HUES48 (cell line): ENCODE measurements at regions not wholly inside any gene's neighbourhood (a gene's known extent, or its start where the extent isn't known, plus 50 kb on each side); places are given as distances from the start of the nearest gene placed in this dataset.
"Not testable (repeated sequence)": the region's sequence is repeated elsewhere in the genome, so short reads cannot be mapped to it uniquely, and the experiment has no call there.

Experiments
- H3K27ac ChIP-seq: one replicate; pipeline ENCODE4 v1.7.0; 2013; ENCODE audit warnings: low read depth, low read length, inconsistent platforms
- H3K27me3 ChIP-seq: 2 replicates; pipeline ENCODE4 v1.6.1; 2013; ENCODE audit warnings: mild to moderate bottlenecking, low read length; ENCODE audit not compliant: control insufficient read depth, insufficient read depth
- H3K36me3 ChIP-seq: 2 replicates; pipeline ENCODE4 v1.6.1; 2013; ENCODE audit warnings: low read length; ENCODE audit not compliant: control insufficient read depth, insufficient read depth
- H3K4me1 ChIP-seq: 2 replicates; pipeline ENCODE4 v1.6.1; 2013; ENCODE audit warnings: mild to moderate bottlenecking, low read length; ENCODE audit not compliant: control insufficient read depth, insufficient read depth
- H3K4me3 ChIP-seq: 2 replicates; pipeline ENCODE4 v1.5.1; 2013; ENCODE audit warnings: mild to moderate bottlenecking, low read depth, low read length
- H3K9ac ChIP-seq: 2 replicates; pipeline ENCODE4 v1.6.1; 2013; ENCODE audit warnings: mild to moderate bottlenecking, low read depth, low read length, moderate library complexity
- H3K9me3 ChIP-seq: 2 replicates; pipeline ENCODE4 v1.6.1; 2013; ENCODE audit warnings: low read length; ENCODE audit not compliant: control insufficient read depth, insufficient read depth

GRCh38 chr7:35970458-35970857 lies 169.6 kb downstream of the SEPTIN7 start:
- Histone ChIP-seq H3K27me3 (no peaks in the 10 kb centered on the region), H3K9ac (no peak overlapping the region), H3K4me3 (no peak overlapping the region), H3K36me3 (no peaks in the 10 kb centered on the region), H3K27ac (no peak overlapping the region), H3K9me3 (no peaks in the 10 kb centered on the region), H3K4me1 (no peaks in the 10 kb centered on the region)

GRCh38 chr7:35971133-35971891 lies 170.5 kb downstream of the SEPTIN7 start:
- Histone ChIP-seq H3K27me3 (no peaks in the 10 kb centered on the region), H3K36me3 (no peaks in the 10 kb centered on the region), H3K27ac (no peak overlapping the region), H3K4me3 (no peak overlapping the region), H3K9me3 (no peaks in the 10 kb centered on the region), H3K4me1 (no peaks in the 10 kb centered on the region), H3K9ac (no peak overlapping the region)

- H3K27me3 ChIP-seq = no peaks in the 10 kb centered on the region
- peaks cover 14% of the 10 kb centered on the region for H3K4me1 ChIP-seq
- H3K9me3 ChIP-seq = no peaks in the 10 kb centered on the region
- no peaks in the 10 kb centered on the region for H3K36me3 ChIP-seq
- no peak overlapping the region for H3K4me3 ChIP-seq
- H3K9ac ChIP-seq = no peak overlapping the region
- H3K27ac ChIP-seq = no peak overlapping the region
These were observed 175.1 kb downstream of the SEPTIN7 start for GRCh38 chr7:35975851-35976454.

GRCh38 chr7:35978816-35979640 lies 174.0 kb upstream of the EEPD1 start:
- not testable (repeated sequence) for H3K9ac ChIP-seq, H3K27ac ChIP-seq

GRCh38 chr7:35982600-35982999 lies 170.5 kb upstream of the EEPD1 start:
- Histone ChIP-seq H3K27ac (no peak overlapping the region), H3K4me3 (no peak overlapping the region), H3K9me3 (no peaks in the 10 kb centered on the region), H3K9ac (no peak overlapping the region), H3K27me3 (no peaks in the 10 kb centered on the region), H3K4me1 (peaks cover 18% of the 10 kb centered on the region), H3K36me3 (no peaks in the 10 kb centered on the region)

More at GRCh38 chr7:35978816-35979640, 174.0 kb upstream of the EEPD1 start:
- not testable (repeated sequence) for H3K36me3 ChIP-seq, H3K9me3 ChIP-seq, H3K4me3 ChIP-seq, H3K27me3 ChIP-seq
- peaks cover 14% of the 10 kb centered on the region for H3K4me1 ChIP-seq

- Histone ChIP-seq H3K9ac (no peak overlapping the region), H3K27me3 (no peaks in the 10 kb centered on the region), H3K4me3 (no peak overlapping the region), H3K4me1 (peaks cover 15% of the 10 kb centered on the region), H3K9me3 (no peaks in the 10 kb centered on the region), H3K36me3 (no peaks in the 10 kb centered on the region), H3K27ac (no peak overlapping the region)
These were observed 169.4 kb upstream of the EEPD1 start for GRCh38 chr7:35983626-35984025.

- no peak overlapping the region for H3K27ac ChIP-seq
- no peak overlapping the region for H3K4me3 ChIP-seq
- no peaks in the 10 kb centered on the region for H3K36me3 ChIP-seq
- no peaks in the 10 kb centered on the region for H3K9me3 ChIP-seq
- H3K27me3 ChIP-seq = no peaks in the 10 kb centered on the region
- H3K4me1 ChIP-seq = peaks cover 3% of the 10 kb centered on the region; the same call in 1 of the 2 replicates
- H3K9ac ChIP-seq = no peak overlapping the region
These were observed 167.8 kb upstream of the EEPD1 start for GRCh38 chr7:35985126-35985754.

GRCh38 chr7:35987016-35987415 lies 166.0 kb upstream of the EEPD1 start:
- peaks cover 3% of the 10 kb centered on the region; the same call in 1 of the 2 replicates for H3K4me1 ChIP-seq
- H3K4me3 ChIP-seq = no peak overlapping the region
- H3K9ac ChIP-seq = no peak overlapping the region
- no peaks in the 10 kb centered on the region for H3K9me3 ChIP-seq
- H3K27ac ChIP-seq = no peak overlapping the region
- H3K36me3 ChIP-seq = no peaks in the 10 kb centered on the region
- H3K27me3 ChIP-seq = no peaks in the 10 kb centered on the region

GRCh38 chr7:35988105-35988504 lies 164.9 kb upstream of the EEPD1 start:
- Histone ChIP-seq H3K36me3 (no peaks in the 10 kb centered on the region), H3K4me1 (peaks cover 3% of the 10 kb centered on the region; the same call in 1 of the 2 replicates), H3K27me3 (no peaks in the 10 kb centered on the region), H3K9ac (no peak overlapping the region), H3K4me3 (no peak overlapping the region), H3K9me3 (no peaks in the 10 kb centered on the region), H3K27ac (no peak overlapping the region)

GRCh38 chr7:35988818-35989217 lies 164.2 kb upstream of the EEPD1 start:
- Histone ChIP-seq H3K27me3 (no peaks in the 10 kb centered on the region), H3K4me3 (no peak overlapping the region), H3K27ac (no peak overlapping the region), H3K9ac (no peak overlapping the region), H3K36me3 (no peaks in the 10 kb centered on the region), H3K9me3 (no peaks in the 10 kb centered on the region), H3K4me1 (peaks cover 3% of the 10 kb centered on the region; the same call in 1 of the 2 replicates)
